NCI-H526 (cell line): ENCODE measurements at regions not wholly inside any gene's neighbourhood (a gene's known extent, or its start where the extent isn't known, plus 50 kb on each side); places are given as distances from the start of the nearest gene placed in this dataset.
"Not testable (repeated sequence)": the region's sequence is repeated elsewhere in the genome, so short reads cannot be mapped to it uniquely, and the experiment has no call there.

ENCODE experiments used
- DNase-seq, 2 experiments: peaks; one replicate each; lab custom pipeline; 2025; lab: John Stamatoyannopoulos, UW

- no peak for DNase-seq
These were observed 51.8 kb upstream of the TLE1 start for GRCh38 chr9:81741103-81741502.

GRCh38 chr9:81748091-81748490 lies 58.7 kb upstream of the TLE1 start:
- DNase-seq, result no peak

GRCh38 chr9:81753436-81753835 lies 64.1 kb upstream of the TLE1 start:
- DNase-seq, result no peak

GRCh38 chr9:81754245-81754644 lies 64.9 kb upstream of the TLE1 start:
- no peak for DNase-seq

GRCh38 chr9:81755721-81756120 lies 66.4 kb upstream of the TLE1 start:
- no peak for DNase-seq

GRCh38 chr9:81756561-81756960 lies 67.2 kb upstream of the TLE1 start:
- no peak for DNase-seq

- DNase-seq, result peak in 1 of 2 experiments; percentile 41
These were observed 68.9 kb upstream of the TLE1 start for GRCh38 chr9:81758123-81758797.

GRCh38 chr9:81759680-81760215 lies 70.4 kb upstream of the TLE1 start:
- DNase-seq, result no peak

GRCh38 chr9:81767921-81768320 lies 78.6 kb upstream of the TLE1 start:
- no peak for DNase-seq

GRCh38 chr9:81771571-81771970 lies 82.2 kb upstream of the TLE1 start:
- DNase-seq, result no peak

- DNase-seq, result no peak
These were observed 82.8 kb upstream of the TLE1 start for GRCh38 chr9:81772144-81772543.

- no peak for DNase-seq
These were observed 87.0 kb upstream of the TLE1 start for GRCh38 chr9:81776390-81776789.

GRCh38 chr9:81776834-81777233 lies 87.5 kb upstream of the TLE1 start:
- no peak for DNase-seq

- no peak for DNase-seq
These were observed 88.1 kb upstream of the TLE1 start for GRCh38 chr9:81777482-81777881.

- DNase-seq, result no peak
These were observed 93.1 kb upstream of the TLE1 start for GRCh38 chr9:81782313-81782995.

GRCh38 chr9:81787747-81788632 lies 98.6 kb upstream of the TLE1 start:
- no peak for DNase-seq

- DNase-seq, result no peak
These were observed 100.4 kb upstream of the TLE1 start for GRCh38 chr9:81789721-81790120.

- DNase-seq, result no peak
These were observed 100.8 kb upstream of the TLE1 start for GRCh38 chr9:81790166-81790565.

GRCh38 chr9:81791076-81791475 lies 101.7 kb upstream of the TLE1 start:
- DNase-seq, result no peak

- no peak for DNase-seq
These were observed 109.3 kb upstream of the TLE1 start for GRCh38 chr9:81798606-81799005.

GRCh38 chr9:81801190-81801589 lies 111.8 kb upstream of the TLE1 start:
- no peak for DNase-seq

GRCh38 chr9:81804306-81804705 lies 115.0 kb upstream of the TLE1 start:
- DNase-seq, result no peak

- DNase-seq, result not testable (repeated sequence)
These were observed 116.5 kb upstream of the SPATA31D4 start for GRCh38 chr9:81811688-81812087.
